BJ (cell line): ENCODE measurements at regions not wholly inside any gene's neighbourhood (a gene's known extent, or its start where the extent isn't known, plus 50 kb on each side); places are given as distances from the start of the nearest gene placed in this dataset.

Experiments
- CTCF ChIA-PET: fragments of 350-600 bp; formaldehyde crosslinking; extraction: SDS; loops from one replicate; lab custom pipeline; 2021; ENCODE audit warnings: antibody characterized with exemption, inconsistent platforms; lab: Yijun Ruan, JAX
- POLR2A ChIA-PET: fragments of 300-600 bp; sonication (Branson Sonifier 250); formaldehyde crosslinking; extraction: SDS; loops from one replicate; lab custom pipeline; 2021; ENCODE audit warnings: antibody characterized with exemption; lab: Charles Lee
- DNase-seq: peaks from one replicate; pipeline ENCODE4 v3.0.0-alpha.2; 2011; ENCODE audit warnings: low read depth
- H3K27me3 ChIP-seq: 2 replicates; pipeline ENCODE4 v1.6.0; 2011; ENCODE audit warnings: low read length; ENCODE audit not compliant: control insufficient read depth, insufficient read depth
- H3K36me3 ChIP-seq: 2 replicates; pipeline ENCODE4 v1.5.1; 2011; ENCODE audit warnings: low read length; ENCODE audit not compliant: control insufficient read depth, insufficient read depth
- H3K4me3 ChIP-seq: 2 replicates; pipeline ENCODE4 v1.5.1; 2011; ENCODE audit warnings: low read depth, mild to moderate bottlenecking, control low read depth, low read length
- CTCF ChIP-seq: IDR thresholded peaks from 2 replicates; pipeline ENCODE4 v1.5.1; 2011; ENCODE audit warnings: low read depth, mild to moderate bottlenecking, control low read depth, inconsistent platforms, low read length, moderate library complexity; ENCODE audit not compliant: insufficient read depth

DNA sequence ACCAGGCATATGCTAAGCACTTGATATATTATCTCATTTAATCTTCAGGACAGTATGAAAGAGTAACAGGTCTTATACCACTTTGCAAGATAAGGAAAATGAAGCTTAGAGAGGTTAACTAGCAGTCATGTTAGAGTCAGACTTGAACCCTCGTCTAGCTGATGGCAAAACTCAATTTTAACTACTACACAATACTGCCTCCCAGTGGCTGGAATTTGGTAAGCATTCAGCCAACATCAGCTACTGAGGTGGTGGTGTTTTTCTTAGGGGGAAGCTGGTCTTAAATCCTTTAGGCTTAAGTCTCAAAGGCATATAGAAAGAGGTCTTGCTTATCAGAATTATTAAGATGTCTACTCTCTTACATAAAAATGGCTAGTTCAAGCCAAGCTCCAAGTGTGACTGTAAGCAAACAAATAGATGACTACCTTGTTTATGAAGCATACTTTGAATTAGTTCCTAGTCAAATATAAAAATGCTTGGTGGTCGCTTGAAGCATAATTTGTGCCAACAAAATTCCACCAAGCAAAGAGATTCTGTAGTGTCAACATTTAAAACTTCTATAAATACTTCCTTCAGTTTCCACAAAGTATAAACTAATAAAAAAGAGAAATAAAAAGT, 325.4 kb upstream of the FIGN start:
- no peaks in the 10 kb centered on the region for H3K36me3 ChIP-seq
- DNase-seq = no peak
- ChIA-PET POLR2A (no interaction called here), CTCF (interaction anchor here (0.6 to 2.2 kb wide), 15 partner anchors 8 to 881 kb away, joined by 3 to 8 read pairs (median 3); partner anchors contain the start of gene FIGN)
- 0 out of 2 replicates have a peak, but pooled peaks cover 2% of the 10 kb centered on the region for H3K27me3 ChIP-seq
- no peak overlapping the region for H3K4me3 ChIP-seq
- peak; percentile 71 for TF ChIP-seq CTCF

GRCh38 chr2:164060031-164060430, 324.2 kb upstream of the FIGN start:
- no peak for DNase-seq
- POLR2A ChIA-PET = no interaction called here
- Histone ChIP-seq H3K4me3 (no peak overlapping the region), H3K36me3 (no peaks in the 10 kb centered on the region), H3K27me3 (0 out of 2 replicates have a peak, but pooled peaks cover 2% of the 10 kb centered on the region)
- CTCF ChIA-PET = interaction anchor here (0.8 to 2.2 kb wide), 3 partner anchors 14 to 714 kb away, joined by 3 to 8 read pairs (median 6); no protein-coding TSS in a partner anchor
- TF ChIP-seq CTCF = no peak

DNA sequence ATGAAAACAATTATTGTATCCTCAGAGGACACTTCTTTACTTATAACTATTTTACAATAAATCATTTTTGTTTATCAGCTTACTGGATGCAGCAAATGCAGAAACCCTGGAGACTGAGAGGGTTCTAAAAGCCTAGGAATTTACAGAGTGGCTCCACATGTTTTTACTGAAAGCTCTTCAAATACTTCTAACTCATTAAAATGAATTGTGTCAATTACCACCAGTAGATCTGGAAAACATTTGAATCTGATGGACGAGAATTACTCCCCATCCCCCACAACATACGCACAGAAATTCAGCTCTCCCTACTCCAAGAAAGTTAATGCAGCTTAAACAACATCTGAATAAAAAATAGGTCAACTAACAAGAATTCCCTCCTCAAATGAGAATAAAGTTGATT, 319.8 kb upstream of the FIGN start:
- Histone ChIP-seq H3K36me3 (no peaks in the 10 kb centered on the region), H3K27me3 (0 out of 2 replicates have a peak, but pooled peaks cover 2% of the 10 kb centered on the region), H3K4me3 (no peak overlapping the region)
- CTCF ChIA-PET = no interaction called here
- TF ChIP-seq CTCF = no peak
- DNase-seq = no peak
- POLR2A ChIA-PET = no interaction called here

DNA sequence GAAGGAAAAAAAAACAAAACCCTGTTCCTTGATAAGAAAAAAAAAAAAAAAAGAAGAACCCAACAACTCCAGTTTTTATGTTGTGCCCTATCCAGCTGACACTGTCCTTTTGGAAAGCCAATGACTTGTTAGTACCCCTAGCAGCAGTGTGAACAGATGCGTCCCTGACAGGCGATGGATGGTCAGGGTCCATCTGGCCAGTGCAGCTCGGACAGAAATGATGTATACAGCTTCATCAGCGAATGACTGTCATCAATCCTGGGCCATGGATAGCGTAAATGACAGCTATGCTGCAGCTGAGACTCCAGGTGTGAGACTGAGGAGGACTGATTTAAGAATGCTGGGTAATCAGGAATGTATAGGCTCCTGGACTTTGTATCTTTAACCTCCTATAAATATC, 318.8 kb upstream of the FIGN start:
- no peak for DNase-seq
- ChIA-PET CTCF (no interaction called here), POLR2A (no interaction called here)
- Histone ChIP-seq H3K27me3 (0 out of 2 replicates have a peak, but pooled peaks cover 2% of the 10 kb centered on the region), H3K4me3 (no peak overlapping the region), H3K36me3 (no peaks in the 10 kb centered on the region)
- no peak for TF ChIP-seq CTCF

- 0 out of 2 replicates have a peak, but pooled peaks cover 2% of the 10 kb centered on the region for H3K27me3 ChIP-seq
- TF ChIP-seq CTCF = no peak
- no peak overlapping the region for H3K4me3 ChIP-seq
- POLR2A ChIA-PET = no interaction called here
- H3K36me3 ChIP-seq = no peaks in the 10 kb centered on the region
- no peak for DNase-seq
- CTCF ChIA-PET = no interaction called here
Observed at GRCh38 chr2:164053021-164053420, 317.2 kb upstream of the FIGN start.
